ENCODE measurements at regions not wholly inside any gene's neighbourhood (a gene's known extent, or its start where the extent isn't known, plus 50 kb on each side); places are given as distances from the start of the nearest gene placed in this dataset.

- TF ChIP-seq POLR2A (IDR thresholded peaks at IDR 0.05; ENCODE audit: borderline replicate concordance, extremely low read depth, insufficient read depth, insufficient read length), result no peak
- TF ChIP-seq, protein P1, sequence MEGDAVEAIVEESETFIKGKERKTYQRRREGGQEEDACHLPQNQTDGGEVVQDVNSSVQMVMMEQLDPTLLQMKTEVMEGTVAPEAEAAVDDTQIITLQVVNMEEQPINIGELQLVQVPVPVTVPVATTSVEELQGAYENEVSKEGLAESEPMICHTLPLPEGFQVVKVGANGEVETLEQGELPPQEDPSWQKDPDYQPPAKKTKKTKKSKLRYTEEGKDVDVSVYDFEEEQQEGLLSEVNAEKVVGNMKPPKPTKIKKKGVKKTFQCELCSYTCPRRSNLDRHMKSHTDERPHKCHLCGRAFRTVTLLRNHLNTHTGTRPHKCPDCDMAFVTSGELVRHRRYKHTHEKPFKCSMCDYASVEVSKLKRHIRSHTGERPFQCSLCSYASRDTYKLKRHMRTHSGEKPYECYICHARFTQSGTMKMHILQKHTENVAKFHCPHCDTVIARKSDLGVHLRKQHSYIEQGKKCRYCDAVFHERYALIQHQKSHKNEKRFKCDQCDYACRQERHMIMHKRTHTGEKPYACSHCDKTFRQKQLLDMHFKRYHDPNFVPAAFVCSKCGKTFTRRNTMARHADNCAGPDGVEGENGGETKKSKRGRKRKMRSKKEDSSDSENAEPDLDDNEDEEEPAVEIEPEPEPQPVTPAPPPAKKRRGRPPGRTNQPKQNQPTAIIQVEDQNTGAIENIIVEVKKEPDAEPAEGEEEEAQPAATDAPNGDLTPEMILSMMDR (IDR thresholded peaks at IDR 0.05 in 2 of 3, conservative IDR thresholded peaks at IDR 0.05 in 1 of 3; ENCODE audit: borderline replicate concordance in 1 of 3, insufficient read depth in 1 of 3, low read depth in 2 of 3, low read length in 2 of 3), result no peak
- TF ChIP-seq ELF1 (IDR thresholded peaks at IDR 0.05; ENCODE audit: borderline replicate concordance, low read depth), result no peak
- no peak for TF ChIP-seq CBX3 (IDR thresholded peaks at IDR 0.05; ENCODE audit: low read depth)
These were observed 227.1 kb downstream of the RFPL4B start (continued) for GRCh38 chr6:112574190-112574589.

GRCh38 chr6:112575309-112575834 is 228.2 kb downstream of the RFPL4B start:
- CTCF ChIA-PET, result no interaction called here
- Histone ChIP-seq H3K9me2 (ENCODE audit: insufficient read depth) (no peaks in the 10 kb centered on the region), H3K9me3 (ENCODE audit: control insufficient read depth in 1 of 2, insufficient read depth in 1 of 2, low read depth in 1 of 2, low read length in 2 of 2) (no peaks in the 10 kb centered on the region), H3K36me3 (ENCODE audit: control insufficient read depth in 1 of 2, insufficient read depth in 2 of 2, low read length in 2 of 2) (no peaks in the 10 kb centered on the region), H3K27ac (ENCODE audit: low read depth, low read length) (no peak overlapping the region), H3K4me1 (ENCODE audit: control insufficient read depth in 1 of 2, insufficient read depth in 2 of 2, low read length in 2 of 2) (no peaks in the 10 kb centered on the region), H3K4me3 (replicated peaks in 1 of 2; ENCODE audit: low read depth in 1 of 2, low read length in 2 of 2) (no peak overlapping the region), H3K79me2 (ENCODE audit: insufficient read depth, low read length) (no peaks in the 10 kb centered on the region), H3K9ac (ENCODE audit: low read length) (no peak overlapping the region), H4K20me1 (ENCODE audit: insufficient read depth) (no peaks in the 10 kb centered on the region), H3K4me2 (ENCODE audit: low read length) (no peak overlapping the region), H3K27me3 (ENCODE audit: insufficient read depth, low read length) (no peaks in the 10 kb centered on the region), H2AFZ (ENCODE audit: low read depth, low read length, poor library complexity, severe bottlenecking) (no peak overlapping the region)
- POLR2A ChIA-PET, result no interaction called here
- no peak for ATAC-seq
- RAD21 ChIA-PET (ENCODE audit: low non-redundant PET in 1 of 2, low total read pairs in 2 of 2, uncharacterized antibody in 2 of 2, unreplicated experiment in 2 of 2), result no interaction called here
- intact Hi-C loops (cut with micrococcal nuclease), result no loop called here
- BruUV-seq (replicated peaks), result no TSS peak
- DNase-seq (ENCODE audit: low read depth, low spot score), result no peak
- TF ChIP-seq SIN3A (IDR thresholded peaks at IDR 0.05; ENCODE audit: low read depth), result no peak
- TF ChIP-seq, protein P1 (IDR thresholded peaks at IDR 0.05 in 2 of 3, conservative IDR thresholded peaks at IDR 0.05 in 1 of 3; ENCODE audit: borderline replicate concordance in 1 of 3, insufficient read depth in 1 of 3, low read depth in 2 of 3, low read length in 2 of 3), result no peak
- no peak for TF ChIP-seq POLR2AphosphoS5 (IDR thresholded peaks at IDR 0.05; ENCODE audit: low read depth, low read length)
- no peak for TF ChIP-seq CBX3 (IDR thresholded peaks at IDR 0.05; ENCODE audit: low read depth)
- TF ChIP-seq EZH2 (IDR thresholded peaks at IDR 0.05), result no peak
- no peak for TF ChIP-seq CEBPB (IDR thresholded peaks at IDR 0.05; ENCODE audit: low read depth)
- TF ChIP-seq, protein P2, sequence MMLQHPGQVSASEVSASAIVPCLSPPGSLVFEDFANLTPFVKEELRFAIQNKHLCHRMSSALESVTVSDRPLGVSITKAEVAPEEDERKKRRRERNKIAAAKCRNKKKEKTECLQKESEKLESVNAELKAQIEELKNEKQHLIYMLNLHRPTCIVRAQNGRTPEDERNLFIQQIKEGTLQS (IDR thresholded peaks at IDR 0.05), result no peak
- no peak for TF ChIP-seq POLR2A (IDR thresholded peaks at IDR 0.05; ENCODE audit: borderline replicate concordance, extremely low read depth, insufficient read depth, insufficient read length)
- no peak for TF ChIP-seq EZH2phosphoT487 (IDR thresholded peaks at IDR 0.05; ENCODE audit: borderline replicate concordance)
- TF ChIP-seq YY1 (IDR thresholded peaks at IDR 0.05; ENCODE audit: extremely low read depth, insufficient replicate concordance, low read depth, low read length), result no peak
- TF ChIP-seq, protein P3, sequence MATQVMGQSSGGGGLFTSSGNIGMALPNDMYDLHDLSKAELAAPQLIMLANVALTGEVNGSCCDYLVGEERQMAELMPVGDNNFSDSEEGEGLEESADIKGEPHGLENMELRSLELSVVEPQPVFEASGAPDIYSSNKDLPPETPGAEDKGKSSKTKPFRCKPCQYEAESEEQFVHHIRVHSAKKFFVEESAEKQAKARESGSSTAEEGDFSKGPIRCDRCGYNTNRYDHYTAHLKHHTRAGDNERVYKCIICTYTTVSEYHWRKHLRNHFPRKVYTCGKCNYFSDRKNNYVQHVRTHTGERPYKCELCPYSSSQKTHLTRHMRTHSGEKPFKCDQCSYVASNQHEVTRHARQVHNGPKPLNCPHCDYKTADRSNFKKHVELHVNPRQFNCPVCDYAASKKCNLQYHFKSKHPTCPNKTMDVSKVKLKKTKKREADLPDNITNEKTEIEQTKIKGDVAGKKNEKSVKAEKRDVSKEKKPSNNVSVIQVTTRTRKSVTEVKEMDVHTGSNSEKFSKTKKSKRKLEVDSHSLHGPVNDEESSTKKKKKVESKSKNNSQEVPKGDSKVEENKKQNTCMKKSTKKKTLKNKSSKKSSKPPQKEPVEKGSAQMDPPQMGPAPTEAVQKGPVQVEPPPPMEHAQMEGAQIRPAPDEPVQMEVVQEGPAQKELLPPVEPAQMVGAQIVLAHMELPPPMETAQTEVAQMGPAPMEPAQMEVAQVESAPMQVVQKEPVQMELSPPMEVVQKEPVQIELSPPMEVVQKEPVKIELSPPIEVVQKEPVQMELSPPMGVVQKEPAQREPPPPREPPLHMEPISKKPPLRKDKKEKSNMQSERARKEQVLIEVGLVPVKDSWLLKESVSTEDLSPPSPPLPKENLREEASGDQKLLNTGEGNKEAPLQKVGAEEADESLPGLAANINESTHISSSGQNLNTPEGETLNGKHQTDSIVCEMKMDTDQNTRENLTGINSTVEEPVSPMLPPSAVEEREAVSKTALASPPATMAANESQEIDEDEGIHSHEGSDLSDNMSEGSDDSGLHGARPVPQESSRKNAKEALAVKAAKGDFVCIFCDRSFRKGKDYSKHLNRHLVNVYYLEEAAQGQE (IDR thresholded peaks at IDR 0.05; ENCODE audit: low read depth), result no peak
- TF ChIP-seq RAD21 (IDR thresholded peaks at IDR 0.05; ENCODE audit: low read depth), result no peak
- TF ChIP-seq EGR1 (IDR thresholded peaks at IDR 0.05; ENCODE audit: low read depth), result no peak
- TF ChIP-seq, protein P4, sequence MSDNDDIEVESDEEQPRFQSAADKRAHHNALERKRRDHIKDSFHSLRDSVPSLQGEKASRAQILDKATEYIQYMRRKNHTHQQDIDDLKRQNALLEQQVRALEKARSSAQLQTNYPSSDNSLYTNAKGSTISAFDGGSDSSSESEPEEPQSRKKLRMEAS (IDR thresholded peaks at IDR 0.05), result no peak
- TF ChIP-seq JUND (IDR thresholded peaks at IDR 0.05), result no peak
- TF ChIP-seq ELF1 (IDR thresholded peaks at IDR 0.05; ENCODE audit: borderline replicate concordance, low read depth), result no peak
- TF ChIP-seq FOSL1 (IDR thresholded peaks at IDR 0.05; ENCODE audit: low read depth), result no peak
